ENCODE measurements at regions not wholly inside any gene's neighbourhood (a gene's known extent, or its start where the extent isn't known, plus 50 kb on each side); places are given as distances from the start of the nearest gene placed in this dataset.

DNA sequence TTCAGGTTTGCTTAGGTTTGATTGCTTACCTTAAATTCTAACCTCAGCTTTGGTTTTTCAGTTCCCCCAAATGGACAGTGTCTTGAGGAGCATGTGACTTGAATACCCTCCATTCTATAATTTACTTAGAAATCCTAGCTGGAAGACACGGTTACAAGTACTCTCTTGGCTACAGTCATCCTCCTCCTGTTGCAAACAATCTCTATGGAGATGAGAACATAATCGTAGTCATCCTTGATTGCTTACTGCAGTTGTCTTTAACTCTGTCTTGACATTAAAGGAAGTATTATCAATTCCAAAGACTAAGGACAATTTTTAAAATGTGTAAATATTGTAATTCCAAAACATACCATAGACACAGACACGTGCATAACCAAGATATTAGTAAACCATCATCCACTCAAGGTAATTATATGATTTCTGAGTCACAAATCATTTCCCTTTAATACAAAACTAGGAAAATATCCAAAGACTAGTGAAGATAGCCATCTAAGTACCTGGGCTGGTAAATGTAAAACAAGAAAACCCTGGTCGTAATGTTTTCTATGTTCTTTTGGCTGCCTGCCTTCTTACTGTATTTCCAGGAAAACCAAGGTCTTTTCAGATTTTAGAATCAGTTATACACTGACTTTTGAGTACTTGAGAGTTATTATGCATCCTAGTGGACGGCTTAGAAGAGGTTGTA is 149.9 kb downstream of the CHRM3 start:
- ATAC-seq (ENCODE audit: insufficient read depth, low FRiP score) (no peak), DNase-seq (no peak)
- Histone ChIP-seq H3K36me3 (ENCODE audit: control insufficient read depth in 4 of 4, insufficient read depth in 4 of 4, low read length in 4 of 4) (no peaks in the 10 kb centered on the region), H3K27me3 (ENCODE audit: control insufficient read depth in 3 of 3, insufficient read depth in 3 of 3, low read length in 2 of 3) (no peaks in the 10 kb centered on the region), H3K27ac (ENCODE audit: low read depth in 1 of 2, low read length in 1 of 2) (no peak overlapping the region), H3K9me3 (ENCODE audit: control insufficient read depth in 4 of 4, insufficient read depth in 3 of 4, low read length in 3 of 4) (no peaks in the 10 kb centered on the region), H3K9ac (ENCODE audit: insufficient read depth in 1 of 2, low read length in 2 of 2) (no peak overlapping the region), H3K4me1 (ENCODE audit: control insufficient read depth in 5 of 5, insufficient read depth in 5 of 5, low read length in 5 of 5) (peaks cover 0 to 11% (median 3%) of the 10 kb centered on the region in 5 donors), H3K4me3 (no peak overlapping the region)
- TF ChIP-seq, protein P1, sequence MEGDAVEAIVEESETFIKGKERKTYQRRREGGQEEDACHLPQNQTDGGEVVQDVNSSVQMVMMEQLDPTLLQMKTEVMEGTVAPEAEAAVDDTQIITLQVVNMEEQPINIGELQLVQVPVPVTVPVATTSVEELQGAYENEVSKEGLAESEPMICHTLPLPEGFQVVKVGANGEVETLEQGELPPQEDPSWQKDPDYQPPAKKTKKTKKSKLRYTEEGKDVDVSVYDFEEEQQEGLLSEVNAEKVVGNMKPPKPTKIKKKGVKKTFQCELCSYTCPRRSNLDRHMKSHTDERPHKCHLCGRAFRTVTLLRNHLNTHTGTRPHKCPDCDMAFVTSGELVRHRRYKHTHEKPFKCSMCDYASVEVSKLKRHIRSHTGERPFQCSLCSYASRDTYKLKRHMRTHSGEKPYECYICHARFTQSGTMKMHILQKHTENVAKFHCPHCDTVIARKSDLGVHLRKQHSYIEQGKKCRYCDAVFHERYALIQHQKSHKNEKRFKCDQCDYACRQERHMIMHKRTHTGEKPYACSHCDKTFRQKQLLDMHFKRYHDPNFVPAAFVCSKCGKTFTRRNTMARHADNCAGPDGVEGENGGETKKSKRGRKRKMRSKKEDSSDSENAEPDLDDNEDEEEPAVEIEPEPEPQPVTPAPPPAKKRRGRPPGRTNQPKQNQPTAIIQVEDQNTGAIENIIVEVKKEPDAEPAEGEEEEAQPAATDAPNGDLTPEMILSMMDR (IDR thresholded peaks at IDR 0.05; ENCODE audit: control extremely low read depth, extremely low read depth), result no peak
- 64 to 76% methylated on average over 5 of the region's 5 CpGs for WGBS, 2 donors

- ATAC-seq (ENCODE audit: insufficient read depth, low FRiP score) (no peak), DNase-seq (no peak)
- no peaks in the 10 kb centered on the region for H3K36me3 ChIP-seq (ENCODE audit: control insufficient read depth in 4 of 4, insufficient read depth in 4 of 4, low read length in 4 of 4)
- TF ChIP-seq, protein P1 (IDR thresholded peaks at IDR 0.05; ENCODE audit: control extremely low read depth, extremely low read depth), result no peak
- 56 to 58% methylated on average over 3 of the region's 3 CpGs for WGBS, 2 donors
- H3K27me3 ChIP-seq (ENCODE audit: control insufficient read depth in 3 of 3, insufficient read depth in 3 of 3, low read length in 2 of 3), result no peaks in the 10 kb centered on the region
- no peaks in the 10 kb centered on the region for H3K9me3 ChIP-seq (ENCODE audit: control insufficient read depth in 4 of 4, insufficient read depth in 3 of 4, low read length in 3 of 4)
- no peak overlapping the region for H3K27ac ChIP-seq (ENCODE audit: low read depth in 1 of 2, low read length in 1 of 2)
- peaks cover 0 to 11% (median 3%) of the 10 kb centered on the region in 5 donors for H3K4me1 ChIP-seq (ENCODE audit: control insufficient read depth in 5 of 5, insufficient read depth in 5 of 5, low read length in 5 of 5)
- H3K4me3 ChIP-seq, result no peak overlapping the region
- H3K9ac ChIP-seq (ENCODE audit: insufficient read depth in 1 of 2, low read length in 2 of 2), result no peak overlapping the region
Observed at GRCh38 chr1:239537795-239538194, 151.4 kb downstream of the CHRM3 start.

DNA sequence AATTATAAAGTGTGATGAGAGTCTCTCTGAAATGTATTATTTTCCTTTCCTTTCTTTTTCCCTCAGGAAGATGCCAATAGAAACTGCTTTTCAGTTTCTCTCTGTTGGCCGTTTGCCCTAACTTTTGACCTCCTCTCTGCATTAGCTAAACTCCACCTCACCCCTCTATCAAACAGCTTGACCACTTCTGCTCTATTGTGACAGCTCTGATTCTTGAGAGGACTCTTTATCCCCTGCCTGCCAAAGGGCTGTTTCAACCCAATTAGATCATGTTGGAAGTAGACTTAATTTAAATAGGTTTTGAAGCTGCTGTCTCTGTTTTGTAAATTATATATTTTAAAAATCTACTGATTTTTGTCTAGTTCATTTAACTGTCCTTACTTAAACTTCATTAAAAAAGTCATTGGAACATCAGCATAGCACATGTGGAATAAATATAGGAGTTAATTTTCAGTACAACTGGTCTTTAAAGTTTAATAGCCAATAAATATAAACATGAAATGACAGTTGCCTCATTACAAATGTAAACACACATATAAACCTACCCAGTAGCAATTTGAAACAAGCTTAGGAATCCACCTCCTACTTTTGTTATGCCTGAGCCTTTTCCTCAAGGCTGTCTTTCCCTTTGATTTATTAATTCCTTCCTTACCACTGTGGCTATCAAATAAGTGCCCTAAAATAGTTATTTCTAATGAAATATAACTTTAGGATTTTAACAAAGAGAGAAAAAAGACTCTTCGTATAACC is 152.0 kb downstream of the CHRM3 start:
- TF ChIP-seq, protein P1 (IDR thresholded peaks at IDR 0.05; ENCODE audit: control extremely low read depth, extremely low read depth), result no peak
- H3K4me1 ChIP-seq (ENCODE audit: control insufficient read depth in 5 of 5, insufficient read depth in 5 of 5, low read length in 5 of 5), result peaks cover 0 to 11% (median 3%) of the 10 kb centered on the region in 5 donors
- WGBS, 2 donors, result 42 to 46% methylated on average over 2 of the region's 2 CpGs
- peak; percentile 48 to 87 (median 76) for DNase-seq
- no peak for ATAC-seq (ENCODE audit: insufficient read depth, low FRiP score)
- no peaks in the 10 kb centered on the region for H3K27me3 ChIP-seq (ENCODE audit: control insufficient read depth in 3 of 3, insufficient read depth in 3 of 3, low read length in 2 of 3)
- no peak overlapping the region for H3K27ac ChIP-seq (ENCODE audit: low read depth in 1 of 2, low read length in 1 of 2)
- H3K36me3 ChIP-seq (ENCODE audit: control insufficient read depth in 4 of 4, insufficient read depth in 4 of 4, low read length in 4 of 4), result no peaks in the 10 kb centered on the region
- H3K4me3 ChIP-seq, result no peak overlapping the region
- no peak overlapping the region for H3K9ac ChIP-seq (ENCODE audit: insufficient read depth in 1 of 2, low read length in 2 of 2)
- no peaks in the 10 kb centered on the region for H3K9me3 ChIP-seq (ENCODE audit: control insufficient read depth in 4 of 4, insufficient read depth in 3 of 4, low read length in 3 of 4)

Measured in lung (tissue), 11 donors.